Vagina (tissue), 2 donors: ENCODE measurements at regions not wholly inside any gene's neighbourhood (a gene's known extent, or its start where the extent isn't known, plus 50 kb on each side); places are given as distances from the start of the nearest gene placed in this dataset.

Experiments used
- DNase-seq, 2 donors: peaks; one replicate each; pipeline ENCODE4 v3.0.0-alpha.2; 2017; ENCODE audit errors: extremely low spot score in 2 of 2
- H3K27ac ChIP-seq: fragments of 200-600 bp; sonication (generic); one replicate; pipeline ENCODE4 v1.5.1; 2019
- H3K27me3 ChIP-seq: fragments of 200-600 bp; sonication (generic); one replicate; pipeline ENCODE4 v1.5.1; 2019
- H3K36me3 ChIP-seq, 2 donors: fragments of 200-600 bp; sonication (generic); one replicate each; pipeline ENCODE4 v1.5.1; 2017 to 2019
- H3K4me1 ChIP-seq: fragments of 200-600 bp; sonication (generic); one replicate; pipeline ENCODE4 v1.5.1; 2019
- H3K4me3 ChIP-seq, 2 donors: fragments of 200-600 bp; sonication (generic); 1 replicate in 1 of 2; 2 replicates in 1 of 2; pipeline ENCODE4 v1.5.1; 2016 to 2019
- H3K9me3 ChIP-seq: fragments of 200-600 bp; sonication (generic); one replicate; pipeline ENCODE4 v1.5.1; 2019
- CTCF ChIP-seq, 3 experiments: fragments of 450-650 bp in 2 of 3; fragments of 200-600 bp in 1 of 3; sonication (generic) in 1 of 3; IDR thresholded peaks; one replicate each; pipeline ENCODE4 v1.5.1; 2017 to 2019; ENCODE audit warnings: antibody characterized with exemption in 3 of 3, mild to moderate bottlenecking in 2 of 3, moderate library complexity in 2 of 3
- POLR2A ChIP-seq, 2 donors: fragments of 450-650 bp; IDR thresholded peaks; one replicate each; pipeline ENCODE4 v1.6.1; 2017; ENCODE audit warnings: antibody characterized with exemption in 2 of 2, mild to moderate bottlenecking in 2 of 2, moderate library complexity in 2 of 2
- POLR2AphosphoS5 ChIP-seq, 2 donors: sonication (generic); formaldehyde crosslinking; IDR thresholded peaks; one replicate each; pipeline ENCODE4 v1.9.0; 2017; ENCODE audit warnings: antibody characterized with exemption in 2 of 2, mild to moderate bottlenecking in 2 of 2, low read depth in 1 of 2; ENCODE audit not compliant: insufficient read depth in 1 of 2
- intact Hi-C: fragments of 100-400 bp; cut with DNase I; formaldehyde crosslinking; loops from one replicate; pipeline ENCODE4 v1.15.1; 2023

GRCh38 chr16:13829697-13830299, 90.2 kb upstream of the ERCC4 start:
- Histone ChIP-seq H3K27me3 (no peaks in the 10 kb centered on the region), H3K27ac (no peak overlapping the region), H3K4me1 (no peaks in the 10 kb centered on the region), H3K36me3 (no peaks in the 10 kb centered on the region), H3K4me3 (no peak overlapping the region), H3K9me3 (no peaks in the 10 kb centered on the region)
- TF ChIP-seq POLR2AphosphoS5 (IDR thresholded peaks at IDR 0.05; ENCODE audit: insufficient read depth in 1 of 2, low read depth in 1 of 2) (no peak), CTCF (IDR thresholded peaks at IDR 0.05) (no peak), POLR2A (IDR thresholded peaks at IDR 0.05) (no peak)
- no peak for DNase-seq
- intact Hi-C loops: no loop called here

- no peak overlapping the region for H3K27ac ChIP-seq
- no peak overlapping the region for H3K4me3 ChIP-seq
- DNase-seq: no peak
- TF ChIP-seq POLR2AphosphoS5 (IDR thresholded peaks at IDR 0.05; ENCODE audit: insufficient read depth in 1 of 2, low read depth in 1 of 2) (no peak), POLR2A (IDR thresholded peaks at IDR 0.05) (no peak), CTCF (IDR thresholded peaks at IDR 0.05) (no peak)
- no peaks in the 10 kb centered on the region for H3K4me1 ChIP-seq
- no peaks in the 10 kb centered on the region for H3K36me3 ChIP-seq
- no peaks in the 10 kb centered on the region for H3K9me3 ChIP-seq
- H3K27me3 ChIP-seq: no peaks in the 10 kb centered on the region
- intact Hi-C loops: no loop called here
These were observed 86.4 kb upstream of the ERCC4 start for GRCh38 chr16:13833515-13833914.

- Histone ChIP-seq H3K36me3 (no peaks in the 10 kb centered on the region), H3K27ac (no peak overlapping the region), H3K4me1 (no peaks in the 10 kb centered on the region), H3K27me3 (no peaks in the 10 kb centered on the region), H3K9me3 (no peaks in the 10 kb centered on the region), H3K4me3 (no peak overlapping the region)
- intact Hi-C loops: no loop called here
- TF ChIP-seq CTCF (IDR thresholded peaks at IDR 0.05) (no peak), POLR2AphosphoS5 (IDR thresholded peaks at IDR 0.05; ENCODE audit: insufficient read depth in 1 of 2, low read depth in 1 of 2) (no peak), POLR2A (IDR thresholded peaks at IDR 0.05) (no peak)
- DNase-seq: no peak
These were observed 84.6 kb upstream of the ERCC4 start for GRCh38 chr16:13835387-13835786.

GRCh38 chr16:13835935-13836730, 83.8 kb upstream of the ERCC4 start:
- no peaks in the 10 kb centered on the region for H3K27me3 ChIP-seq
- TF ChIP-seq POLR2A (IDR thresholded peaks at IDR 0.05) (no peak), POLR2AphosphoS5 (IDR thresholded peaks at IDR 0.05; ENCODE audit: insufficient read depth in 1 of 2, low read depth in 1 of 2) (no peak), CTCF (IDR thresholded peaks at IDR 0.05) (no peak)
- H3K9me3 ChIP-seq: no peaks in the 10 kb centered on the region
- H3K27ac ChIP-seq: no peak overlapping the region
- no peaks in the 10 kb centered on the region for H3K4me1 ChIP-seq
- no peak for DNase-seq
- H3K36me3 ChIP-seq: no peaks in the 10 kb centered on the region
- H3K4me3 ChIP-seq: no peak overlapping the region
- intact Hi-C loops: no loop called here
